Parathyroid adenoma (tissue), 2 donors: ENCODE measurements at regions not wholly inside any gene's neighbourhood (a gene's known extent, or its start where the extent isn't known, plus 50 kb on each side); places are given as distances from the start of the nearest gene placed in this dataset.

Experiments
- H2AFZ ChIP-seq: fragments of 300-600 bp; sonication (generic); one replicate; pipeline ENCODE4 v1.7.0; 2017; ENCODE audit warnings: antibody characterized with exemption, mild to moderate bottlenecking
- H3K27ac ChIP-seq: fragments of 300-600 bp; sonication (generic); one replicate; pipeline ENCODE4 v1.7.0; 2017
- H3K27me3 ChIP-seq: fragments of 300-600 bp; sonication (generic); one replicate; pipeline ENCODE4 v1.7.0; 2017; ENCODE audit warnings: low read length; ENCODE audit not compliant: control insufficient read depth, insufficient read depth
- H3K36me3 ChIP-seq: fragments of 300-600 bp; sonication (generic); one replicate; pipeline ENCODE4 v1.7.0; 2017; ENCODE audit warnings: low read length; ENCODE audit not compliant: control insufficient read depth, insufficient read depth
- H3K4me1 ChIP-seq: fragments of 300-600 bp; sonication (generic); one replicate; pipeline ENCODE4 v1.7.0; 2017; ENCODE audit warnings: control low read depth
- H3K4me2 ChIP-seq: fragments of 300-600 bp; sonication (generic); one replicate; pipeline ENCODE4 v1.7.0; 2017; ENCODE audit warnings: low read length
- H3K4me3 ChIP-seq: fragments of 300-600 bp; sonication (generic); one replicate; pipeline ENCODE4 v1.7.0; 2017; ENCODE audit warnings: low read depth, low read length
- H3K79me2 ChIP-seq: fragments of 300-600 bp; sonication (generic); one replicate; pipeline ENCODE4 v1.7.0; 2017; ENCODE audit warnings: control low read depth
- H3K9ac ChIP-seq: fragments of 300-600 bp; sonication (generic); one replicate; pipeline ENCODE4 v1.7.0; 2017; ENCODE audit warnings: mild to moderate bottlenecking
- H3K9me3 ChIP-seq: fragments of 300-600 bp; sonication (generic); one replicate; pipeline ENCODE4 v1.7.0; 2017; ENCODE audit warnings: low read length; ENCODE audit not compliant: control insufficient read depth
- TF ChIP-seq, protein P1 (sequence below): fragments of 300-600 bp; sonication (generic); IDR thresholded peaks from one replicate; pipeline ENCODE4 v1.7.0; 2017; ENCODE audit warnings: antibody characterized with exemption, mild to moderate bottlenecking
- donor health status: primary hyperparathyroidism.

DNA sequence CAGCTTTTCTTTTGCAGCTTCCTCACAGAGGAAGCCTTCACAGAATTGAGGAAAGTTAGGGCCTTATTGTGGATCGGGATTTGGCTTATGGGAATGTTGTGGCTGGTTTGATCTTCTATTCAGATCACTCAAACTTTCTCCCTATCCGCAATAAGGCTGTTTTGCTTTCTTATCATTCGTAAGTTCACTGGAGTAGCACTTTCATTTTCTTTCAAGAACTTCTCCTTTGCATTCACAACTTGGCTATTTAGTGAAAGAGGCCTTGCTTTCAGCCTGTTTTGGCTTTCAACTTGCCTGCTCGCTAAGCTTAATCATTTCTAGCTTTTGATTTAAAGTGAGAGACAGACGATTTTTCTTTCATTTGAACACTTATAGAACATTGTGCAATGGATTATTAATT is 181.9 kb upstream of the B3GALT2 start:
- H3K4me1 ChIP-seq = no peaks in the 10 kb centered on the region
- no peaks in the 10 kb centered on the region for H3K36me3 ChIP-seq
- no peaks in the 10 kb centered on the region for H3K79me2 ChIP-seq
- TF ChIP-seq, protein P1, sequence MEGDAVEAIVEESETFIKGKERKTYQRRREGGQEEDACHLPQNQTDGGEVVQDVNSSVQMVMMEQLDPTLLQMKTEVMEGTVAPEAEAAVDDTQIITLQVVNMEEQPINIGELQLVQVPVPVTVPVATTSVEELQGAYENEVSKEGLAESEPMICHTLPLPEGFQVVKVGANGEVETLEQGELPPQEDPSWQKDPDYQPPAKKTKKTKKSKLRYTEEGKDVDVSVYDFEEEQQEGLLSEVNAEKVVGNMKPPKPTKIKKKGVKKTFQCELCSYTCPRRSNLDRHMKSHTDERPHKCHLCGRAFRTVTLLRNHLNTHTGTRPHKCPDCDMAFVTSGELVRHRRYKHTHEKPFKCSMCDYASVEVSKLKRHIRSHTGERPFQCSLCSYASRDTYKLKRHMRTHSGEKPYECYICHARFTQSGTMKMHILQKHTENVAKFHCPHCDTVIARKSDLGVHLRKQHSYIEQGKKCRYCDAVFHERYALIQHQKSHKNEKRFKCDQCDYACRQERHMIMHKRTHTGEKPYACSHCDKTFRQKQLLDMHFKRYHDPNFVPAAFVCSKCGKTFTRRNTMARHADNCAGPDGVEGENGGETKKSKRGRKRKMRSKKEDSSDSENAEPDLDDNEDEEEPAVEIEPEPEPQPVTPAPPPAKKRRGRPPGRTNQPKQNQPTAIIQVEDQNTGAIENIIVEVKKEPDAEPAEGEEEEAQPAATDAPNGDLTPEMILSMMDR = no peak
- H3K4me3 ChIP-seq = no peak overlapping the region
- no peak overlapping the region for H3K4me2 ChIP-seq
- no peaks in the 10 kb centered on the region for H3K9me3 ChIP-seq
- H3K27me3 ChIP-seq = no peaks in the 10 kb centered on the region
- no peak overlapping the region for H3K9ac ChIP-seq
- H3K27ac ChIP-seq = no peak overlapping the region
- no peak overlapping the region for H2AFZ ChIP-seq

- Histone ChIP-seq H2AFZ (no peak overlapping the region), H3K4me2 (no peak overlapping the region), H3K27ac (no peak overlapping the region), H3K27me3 (no peaks in the 10 kb centered on the region), H3K9me3 (no peaks in the 10 kb centered on the region), H3K9ac (no peak overlapping the region), H3K4me3 (no peak overlapping the region), H3K36me3 (no peaks in the 10 kb centered on the region), H3K79me2 (no peaks in the 10 kb centered on the region), H3K4me1 (no peaks in the 10 kb centered on the region)
- TF ChIP-seq, protein P1 = no peak
These were observed 181.4 kb upstream of the B3GALT2 start for GRCh38 chr1:193367863-193368262.

DNA sequence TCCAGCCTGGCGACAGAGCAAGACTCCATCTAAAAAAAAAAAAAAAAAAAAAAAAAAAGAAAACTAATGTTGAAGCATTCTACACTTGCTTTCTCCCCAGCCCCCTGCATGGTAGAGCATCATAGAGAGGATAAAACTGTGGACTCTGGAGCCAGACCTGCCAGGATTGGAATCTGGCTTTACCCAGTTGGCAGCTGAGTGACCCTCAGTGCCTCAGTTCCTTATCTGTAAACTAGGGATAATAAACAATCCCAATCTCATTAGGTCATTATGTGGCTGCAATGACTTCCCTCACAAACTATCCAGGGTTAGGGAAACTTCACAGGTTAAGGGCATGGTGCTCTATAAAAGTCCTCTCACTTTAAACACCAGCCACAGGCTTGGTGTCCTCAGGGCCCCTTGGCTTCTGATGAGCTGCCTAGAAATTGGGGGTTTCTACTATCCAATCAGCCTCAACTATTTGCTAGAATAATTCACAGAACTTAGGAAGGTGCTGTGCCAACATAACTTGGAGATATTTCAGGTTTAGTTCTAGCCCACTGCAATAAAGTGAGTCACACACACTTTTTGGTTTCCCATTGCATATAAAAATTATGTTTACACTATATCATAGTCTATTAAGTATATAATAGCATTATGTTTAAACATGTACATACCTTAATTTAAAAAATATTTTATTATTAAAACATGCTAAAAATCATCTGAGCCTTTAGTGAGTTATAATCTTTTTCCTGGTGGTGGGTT is 180.5 kb upstream of the B3GALT2 start:
- no peaks in the 10 kb centered on the region for H3K27me3 ChIP-seq
- H3K9ac ChIP-seq = no peak overlapping the region
- no peak overlapping the region for H3K27ac ChIP-seq
- no peaks in the 10 kb centered on the region for H3K36me3 ChIP-seq
- H3K4me2 ChIP-seq = no peak overlapping the region
- no peaks in the 10 kb centered on the region for H3K4me1 ChIP-seq
- H3K4me3 ChIP-seq = no peak overlapping the region
- TF ChIP-seq, protein P1 = no peak
- no peaks in the 10 kb centered on the region for H3K9me3 ChIP-seq
- H3K79me2 ChIP-seq = no peaks in the 10 kb centered on the region
- H2AFZ ChIP-seq = no peak overlapping the region

GRCh38 chr1:193365966-193366365 is 179.6 kb upstream of the B3GALT2 start:
- no peaks in the 10 kb centered on the region for H3K79me2 ChIP-seq
- no peak overlapping the region for H3K4me2 ChIP-seq
- H3K9me3 ChIP-seq = no peaks in the 10 kb centered on the region
- TF ChIP-seq, protein P1 = no peak
- H2AFZ ChIP-seq = no peak overlapping the region
- no peak overlapping the region for H3K4me3 ChIP-seq
- no peaks in the 10 kb centered on the region for H3K4me1 ChIP-seq
- H3K27me3 ChIP-seq = no peaks in the 10 kb centered on the region
- no peak overlapping the region for H3K9ac ChIP-seq
- no peak overlapping the region for H3K27ac ChIP-seq
- no peaks in the 10 kb centered on the region for H3K36me3 ChIP-seq

GRCh38 chr1:193359631-193360030 is 173.2 kb upstream of the B3GALT2 start:
- Histone ChIP-seq H3K27me3 (no peaks in the 10 kb centered on the region), H3K27ac (no peak overlapping the region), H3K9me3 (no peaks in the 10 kb centered on the region), H3K4me3 (no peak overlapping the region), H3K36me3 (no peaks in the 10 kb centered on the region), H2AFZ (no peak overlapping the region), H3K79me2 (no peaks in the 10 kb centered on the region), H3K9ac (no peak overlapping the region), H3K4me2 (no peak overlapping the region), H3K4me1 (no peaks in the 10 kb centered on the region)
- TF ChIP-seq, protein P1 = no peak
